ENCODE measurements at regions not wholly inside any gene's neighbourhood (a gene's known extent, or its start where the extent isn't known, plus 50 kb on each side); places are given as distances from the start of the nearest gene placed in this dataset.

DNA sequence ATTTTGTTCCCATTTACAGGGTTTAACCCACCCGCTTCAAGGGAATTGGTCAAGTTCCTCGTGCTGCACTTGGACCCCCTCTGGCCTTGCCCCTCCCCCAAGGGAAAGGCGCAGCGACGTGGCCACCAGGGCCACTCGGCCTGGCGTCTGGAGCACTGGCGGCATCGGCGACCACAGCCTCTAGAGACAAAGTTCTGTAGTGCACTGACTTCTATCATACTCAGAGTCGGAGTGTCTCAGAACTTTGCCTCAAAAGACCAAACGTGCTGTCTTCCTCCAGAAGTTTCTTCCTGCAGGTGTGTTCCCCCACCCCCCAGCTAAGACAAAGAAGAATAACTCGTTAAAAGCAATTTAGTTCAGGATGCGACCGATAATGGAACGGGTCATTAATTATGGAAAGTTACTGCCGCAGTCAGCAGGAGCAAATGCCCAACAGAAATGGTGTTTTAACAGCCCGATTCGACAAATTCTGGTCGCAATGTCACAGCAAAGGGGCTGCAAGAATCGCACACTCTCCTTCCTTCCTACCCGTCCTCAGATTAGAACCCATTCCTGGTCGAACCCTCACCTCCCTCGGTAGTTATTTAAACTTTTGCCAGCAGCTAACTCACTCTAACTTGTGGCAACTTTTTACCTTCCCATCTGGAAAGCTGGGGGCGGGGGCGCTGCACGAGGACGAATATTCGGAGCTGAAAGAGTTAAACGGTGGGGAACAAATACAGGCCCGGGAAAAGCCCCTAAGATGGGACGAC, 202.1 kb upstream of the NFE2L3 start:
- TF ChIP-seq, protein P1, sequence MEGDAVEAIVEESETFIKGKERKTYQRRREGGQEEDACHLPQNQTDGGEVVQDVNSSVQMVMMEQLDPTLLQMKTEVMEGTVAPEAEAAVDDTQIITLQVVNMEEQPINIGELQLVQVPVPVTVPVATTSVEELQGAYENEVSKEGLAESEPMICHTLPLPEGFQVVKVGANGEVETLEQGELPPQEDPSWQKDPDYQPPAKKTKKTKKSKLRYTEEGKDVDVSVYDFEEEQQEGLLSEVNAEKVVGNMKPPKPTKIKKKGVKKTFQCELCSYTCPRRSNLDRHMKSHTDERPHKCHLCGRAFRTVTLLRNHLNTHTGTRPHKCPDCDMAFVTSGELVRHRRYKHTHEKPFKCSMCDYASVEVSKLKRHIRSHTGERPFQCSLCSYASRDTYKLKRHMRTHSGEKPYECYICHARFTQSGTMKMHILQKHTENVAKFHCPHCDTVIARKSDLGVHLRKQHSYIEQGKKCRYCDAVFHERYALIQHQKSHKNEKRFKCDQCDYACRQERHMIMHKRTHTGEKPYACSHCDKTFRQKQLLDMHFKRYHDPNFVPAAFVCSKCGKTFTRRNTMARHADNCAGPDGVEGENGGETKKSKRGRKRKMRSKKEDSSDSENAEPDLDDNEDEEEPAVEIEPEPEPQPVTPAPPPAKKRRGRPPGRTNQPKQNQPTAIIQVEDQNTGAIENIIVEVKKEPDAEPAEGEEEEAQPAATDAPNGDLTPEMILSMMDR (IDR thresholded peaks at IDR 0.05; ENCODE audit: insufficient read depth, low read depth, low read length): no peak
- no peak for TF ChIP-seq EZH2 (IDR thresholded peaks at IDR 0.05; ENCODE audit: insufficient read depth, low read length)

Measured in astrocyte (in vitro differentiated cells and primary cell).